A673 (cell line): ENCODE measurements at regions not wholly inside any gene's neighbourhood (a gene's known extent, or its start where the extent isn't known, plus 50 kb on each side); places are given as distances from the start of the nearest gene placed in this dataset.

Source experiments
- EZH2 ChIP-seq: fragments of 200-600 bp; sonication (generic); IDR thresholded peaks from 2 replicates; pipeline ENCODE4 v1.6.1; 2017; ENCODE audit warnings: borderline replicate concordance, low read depth, mild to moderate bottlenecking, mixed read lengths, antibody characterized with exemption, low read length; ENCODE audit not compliant: poor library complexity, severe bottlenecking
- TF ChIP-seq, protein P1 (sequence below): fragments of 300-800, 200-600 bp; sonication (generic); conservative IDR thresholded peaks from 2 replicates; pipeline ENCODE4 v1.5.1; 2017; ENCODE audit warnings: low read depth, mild to moderate bottlenecking, antibody characterized with exemption, low read length, moderate library complexity, mixed read lengths

DNA sequence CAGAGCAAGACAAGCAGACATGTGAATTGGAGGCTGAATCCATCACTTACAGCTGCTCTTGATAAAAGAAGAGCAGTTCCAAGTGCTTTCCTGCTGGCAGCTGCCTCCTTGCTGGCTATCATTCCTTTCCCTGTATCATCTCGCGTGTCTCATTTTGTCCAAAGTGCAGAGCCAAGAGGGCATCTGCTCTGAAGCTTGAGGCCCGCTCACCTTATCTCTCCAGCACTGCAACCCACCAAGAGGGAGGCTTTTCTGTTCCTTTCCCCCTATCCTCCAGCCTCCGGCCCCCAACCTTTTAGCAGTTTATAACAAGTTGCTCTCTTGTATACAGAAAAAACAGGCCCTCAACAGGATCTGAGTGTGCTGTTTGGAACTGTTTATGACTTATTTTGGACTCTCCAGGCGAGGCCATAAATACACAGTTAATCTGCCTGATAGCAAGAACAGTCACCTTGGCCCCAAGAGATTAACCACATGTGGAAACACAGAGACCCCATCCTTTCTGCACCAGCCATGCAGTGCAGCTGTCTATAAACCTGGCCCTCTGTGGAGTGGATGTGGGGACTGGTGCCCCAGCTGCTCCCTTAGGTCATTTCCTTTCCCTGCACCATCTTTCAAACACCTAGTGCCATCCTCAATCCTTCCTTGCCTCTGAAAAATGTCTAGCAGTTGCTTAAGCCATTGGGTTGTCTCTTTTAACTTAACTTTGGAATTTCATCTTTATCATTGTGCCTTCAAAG is 172.5 kb upstream of the FERMT1 start:
- TF ChIP-seq, protein P1, sequence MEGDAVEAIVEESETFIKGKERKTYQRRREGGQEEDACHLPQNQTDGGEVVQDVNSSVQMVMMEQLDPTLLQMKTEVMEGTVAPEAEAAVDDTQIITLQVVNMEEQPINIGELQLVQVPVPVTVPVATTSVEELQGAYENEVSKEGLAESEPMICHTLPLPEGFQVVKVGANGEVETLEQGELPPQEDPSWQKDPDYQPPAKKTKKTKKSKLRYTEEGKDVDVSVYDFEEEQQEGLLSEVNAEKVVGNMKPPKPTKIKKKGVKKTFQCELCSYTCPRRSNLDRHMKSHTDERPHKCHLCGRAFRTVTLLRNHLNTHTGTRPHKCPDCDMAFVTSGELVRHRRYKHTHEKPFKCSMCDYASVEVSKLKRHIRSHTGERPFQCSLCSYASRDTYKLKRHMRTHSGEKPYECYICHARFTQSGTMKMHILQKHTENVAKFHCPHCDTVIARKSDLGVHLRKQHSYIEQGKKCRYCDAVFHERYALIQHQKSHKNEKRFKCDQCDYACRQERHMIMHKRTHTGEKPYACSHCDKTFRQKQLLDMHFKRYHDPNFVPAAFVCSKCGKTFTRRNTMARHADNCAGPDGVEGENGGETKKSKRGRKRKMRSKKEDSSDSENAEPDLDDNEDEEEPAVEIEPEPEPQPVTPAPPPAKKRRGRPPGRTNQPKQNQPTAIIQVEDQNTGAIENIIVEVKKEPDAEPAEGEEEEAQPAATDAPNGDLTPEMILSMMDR: no peak
- TF ChIP-seq EZH2: no peak
